NCI-H446 (cell line): ENCODE measurements at regions not wholly inside any gene's neighbourhood (a gene's known extent, or its start where the extent isn't known, plus 50 kb on each side); places are given as distances from the start of the nearest gene placed in this dataset.
"Not testable (repeated sequence)": the region's sequence is repeated elsewhere in the genome, so short reads cannot be mapped to it uniquely, and the experiment has no call there.

Source experiments
- DNase-seq, 2 experiments: peaks; one replicate each; lab custom pipeline; 2025; lab: John Stamatoyannopoulos, UW

GRCh38 chr16:5159537-5159936 lies 61.9 kb upstream of the EEF2KMT start:
- DNase-seq: not testable (repeated sequence)

DNA sequence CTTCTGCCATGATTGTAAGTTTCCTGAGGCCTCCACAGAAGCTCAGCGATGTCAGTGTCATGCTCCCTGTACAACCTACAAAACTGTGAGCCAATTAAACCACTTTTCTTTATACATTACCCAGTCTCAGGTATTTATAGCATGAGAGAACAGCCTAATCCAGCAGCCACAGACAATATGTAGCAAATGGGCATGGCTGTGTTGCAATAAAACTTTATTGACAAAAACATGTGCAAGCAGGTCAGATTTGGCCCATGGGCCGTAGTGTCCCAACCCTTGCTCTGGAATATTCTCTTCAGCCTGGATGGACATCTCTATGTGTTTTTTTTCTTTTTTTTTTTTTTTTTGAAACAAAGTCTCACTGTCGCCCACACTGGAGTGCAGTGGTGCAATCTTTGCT lies 60.9 kb upstream of the EEF2KMT start:
- no peak for DNase-seq

- not testable (repeated sequence) for DNase-seq
These were observed 58.9 kb upstream of the EEF2KMT start for GRCh38 chr16:5156486-5156885.

GRCh38 chr16:5154006-5154405 lies 56.4 kb upstream of the EEF2KMT start:
- DNase-seq: not testable (repeated sequence)

GRCh38 chr16:5151409-5151808 lies 53.8 kb upstream of the EEF2KMT start:
- not testable (repeated sequence) for DNase-seq
